Keratinocyte (primary cell): ENCODE measurements at regions not wholly inside any gene's neighbourhood (a gene's known extent, or its start where the extent isn't known, plus 50 kb on each side); places are given as distances from the start of the nearest gene placed in this dataset.
"Not testable (repeated sequence)": the region's sequence is repeated elsewhere in the genome, so short reads cannot be mapped to it uniquely, and the experiment has no call there.

Experiments used
- DNase-seq: peaks from one replicate; pipeline ENCODE4 v3.0.0-alpha.2; 2011; ENCODE audit warnings: low read depth, missing footprints, low spot score
- FAIRE-seq: peaks from 2 replicates; lab custom pipeline; 2011; peaks lifted over from hg19 to GRCh38; lab: Jason Lieb, UNC
- H2AFZ ChIP-seq: 2 replicates; pipeline ENCODE4 v1.6.0; 2012; ENCODE audit warnings: low read length, control low read depth, inconsistent platforms; ENCODE audit not compliant: control insufficient read depth
- H3K27ac ChIP-seq: 2 replicates; pipeline ENCODE4 v1.5.1; 2011; ENCODE audit warnings: low read length; ENCODE audit not compliant: control insufficient read depth, insufficient read depth
- H3K27me3 ChIP-seq: 3 replicates; pipeline ENCODE4 v1.6.0; 2011; ENCODE audit warnings: low read length; ENCODE audit not compliant: control insufficient read depth, insufficient read depth; ENCODE audit errors: extremely low read depth
- H3K36me3 ChIP-seq, 2 experiments: 2 replicates in 1 of 2; 3 replicates in 1 of 2; pipeline ENCODE4 v1.5.1; 2011; ENCODE audit warnings: low read length in 2 of 2, mild to moderate bottlenecking in 1 of 2; ENCODE audit not compliant: control insufficient read depth in 2 of 2, insufficient read depth in 2 of 2; ENCODE audit errors: extremely low read depth in 1 of 2
- H3K4me1 ChIP-seq: 3 replicates; pipeline ENCODE4 v1.5.1; 2011; ENCODE audit warnings: low read length; ENCODE audit not compliant: control insufficient read depth, insufficient read depth; ENCODE audit errors: extremely low read depth
- H3K4me2 ChIP-seq: 3 replicates; pipeline ENCODE4 v1.6.0; 2011; ENCODE audit warnings: low read depth, low read length; ENCODE audit not compliant: control insufficient read depth, insufficient read depth; ENCODE audit errors: extremely low read depth
- H3K4me3 ChIP-seq, 3 experiments: fragments of 200-600 bp in 1 of 3; sonication (generic) in 1 of 3; 2 replicates in 2 of 3; 3 replicates in 1 of 3; pipeline ENCODE4 v1.5.1; 2011 to 2016; ENCODE audit warnings: low read length in 3 of 3, mild to moderate bottlenecking in 3 of 3, control low read depth in 2 of 3, inconsistent platforms in 1 of 3, low read depth in 1 of 3, mixed read lengths in 1 of 3, mixed run types in 1 of 3, moderate library complexity in 1 of 3; ENCODE audit not compliant: control insufficient read depth in 2 of 3, insufficient read depth in 2 of 3; ENCODE audit errors: extremely low read depth in 1 of 3
- H3K79me2 ChIP-seq: 2 replicates; pipeline ENCODE4 v1.6.0; 2012; ENCODE audit warnings: low read length; ENCODE audit not compliant: control insufficient read depth, insufficient read depth
- H3K9ac ChIP-seq: 3 replicates; pipeline ENCODE4 v1.6.0; 2011; ENCODE audit warnings: low read length; ENCODE audit not compliant: control insufficient read depth, insufficient read depth; ENCODE audit errors: extremely low read depth
- H3K9me1 ChIP-seq: 3 replicates; pipeline ENCODE4 v1.6.0; 2011; ENCODE audit warnings: low read length; ENCODE audit not compliant: control insufficient read depth, insufficient read depth; ENCODE audit errors: extremely low read depth
- H3K9me3 ChIP-seq: 2 replicates; pipeline ENCODE4 v1.5.1; 2012; ENCODE audit warnings: low read depth, low read length; ENCODE audit not compliant: control insufficient read depth
- H4K20me1 ChIP-seq: 3 replicates; pipeline ENCODE4 v1.6.0; 2011; ENCODE audit warnings: low read length; ENCODE audit not compliant: control insufficient read depth, insufficient read depth; ENCODE audit errors: extremely low read depth
- EZH2 ChIP-seq: IDR thresholded peaks from one replicate; pipeline ENCODE4 v1.6.1; 2012; ENCODE audit warnings: inconsistent platforms, mild to moderate bottlenecking, low read length, moderate library complexity
- dilution Hi-C: fragments of 300-500 bp; cut with MboI; formaldehyde crosslinking; loops from one replicate; pipeline ENCODE4 v1.7.0; 2020; ENCODE audit warnings: low sequenced_read_pairs; ENCODE audit not compliant: extremely low pct_ligation_motif_present
- TF ChIP-seq, protein P1 (sequence below), 3 experiments: IDR thresholded peaks in 1 of 3; conservative IDR thresholded peaks in 1 of 3; optimal IDR thresholded peaks in 1 of 3; 2 replicates in 2 of 3; 3 replicates in 1 of 3; pipeline versions ENCODE3 to v1.5.1; 2011; ENCODE audit warnings: low read length in 3 of 3, mild to moderate bottlenecking in 3 of 3, moderate library complexity in 2 of 3, control low read depth in 1 of 3, inconsistent platforms in 1 of 3; ENCODE audit not compliant: insufficient read depth in 2 of 3; ENCODE audit errors: extremely low read depth in 1 of 3

DNA sequence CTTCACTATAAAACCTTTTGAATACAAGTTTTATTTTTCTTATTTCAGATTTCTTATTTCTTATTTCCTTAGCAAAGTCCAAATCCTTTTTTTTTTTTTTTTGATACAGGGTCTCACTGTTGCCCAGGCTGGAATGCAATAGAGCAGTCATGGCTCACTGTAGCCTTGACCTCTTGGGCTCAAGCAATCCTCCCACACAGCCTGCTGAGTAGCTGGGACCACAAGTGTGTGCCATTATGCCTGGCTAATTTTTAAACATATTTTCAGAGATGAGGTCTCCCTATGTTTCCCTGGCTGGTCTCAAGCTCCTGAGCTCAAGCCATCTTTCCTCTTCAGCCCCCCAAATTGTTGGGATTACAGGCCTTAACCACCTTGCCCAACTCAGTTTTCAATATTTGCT is 334.3 kb downstream of the DLEU7 start:
- no peak overlapping the region for H2AFZ ChIP-seq
- H3K4me3 ChIP-seq, result no peak overlapping the region
- FAIRE-seq (no peak), DNase-seq (no peak)
- dilution Hi-C loops, result no loop called here
- H4K20me1 ChIP-seq, result no peaks in the 10 kb centered on the region
- H3K27me3 ChIP-seq, result no peaks in the 10 kb centered on the region
- H3K9ac ChIP-seq, result no peak overlapping the region
- no peaks in the 10 kb centered on the region for H3K79me2 ChIP-seq
- TF ChIP-seq, protein P1, sequence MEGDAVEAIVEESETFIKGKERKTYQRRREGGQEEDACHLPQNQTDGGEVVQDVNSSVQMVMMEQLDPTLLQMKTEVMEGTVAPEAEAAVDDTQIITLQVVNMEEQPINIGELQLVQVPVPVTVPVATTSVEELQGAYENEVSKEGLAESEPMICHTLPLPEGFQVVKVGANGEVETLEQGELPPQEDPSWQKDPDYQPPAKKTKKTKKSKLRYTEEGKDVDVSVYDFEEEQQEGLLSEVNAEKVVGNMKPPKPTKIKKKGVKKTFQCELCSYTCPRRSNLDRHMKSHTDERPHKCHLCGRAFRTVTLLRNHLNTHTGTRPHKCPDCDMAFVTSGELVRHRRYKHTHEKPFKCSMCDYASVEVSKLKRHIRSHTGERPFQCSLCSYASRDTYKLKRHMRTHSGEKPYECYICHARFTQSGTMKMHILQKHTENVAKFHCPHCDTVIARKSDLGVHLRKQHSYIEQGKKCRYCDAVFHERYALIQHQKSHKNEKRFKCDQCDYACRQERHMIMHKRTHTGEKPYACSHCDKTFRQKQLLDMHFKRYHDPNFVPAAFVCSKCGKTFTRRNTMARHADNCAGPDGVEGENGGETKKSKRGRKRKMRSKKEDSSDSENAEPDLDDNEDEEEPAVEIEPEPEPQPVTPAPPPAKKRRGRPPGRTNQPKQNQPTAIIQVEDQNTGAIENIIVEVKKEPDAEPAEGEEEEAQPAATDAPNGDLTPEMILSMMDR (optimal IDR thresholded peaks at IDR 0.05 in 1 of 3, IDR thresholded peaks at IDR 0.05 in 1 of 3, conservative IDR thresholded peaks at IDR 0.05 in 1 of 3; ENCODE audit: extremely low read depth in 1 of 3, insufficient read depth in 2 of 3, low read length in 3 of 3), result no peak
- no peak for TF ChIP-seq EZH2
- H3K36me3 ChIP-seq, result no peaks in the 10 kb centered on the region
- no peaks in the 10 kb centered on the region for H3K9me3 ChIP-seq
- no peaks in the 10 kb centered on the region for H3K4me1 ChIP-seq
- no peaks in the 10 kb centered on the region for H3K9me1 ChIP-seq
- H3K27ac ChIP-seq, result no peak overlapping the region
- no peak overlapping the region for H3K4me2 ChIP-seq

GRCh38 chr13:50509771-50510441 is 333.6 kb downstream of the DLEU7 start:
- Histone ChIP-seq H3K9ac (no peak overlapping the region), H2AFZ (no peak overlapping the region), H3K27ac (no peak overlapping the region), H3K9me1 (no peaks in the 10 kb centered on the region), H3K27me3 (no peaks in the 10 kb centered on the region), H3K9me3 (no peaks in the 10 kb centered on the region), H3K4me2 (no peak overlapping the region), H4K20me1 (no peaks in the 10 kb centered on the region), H3K4me1 (no peaks in the 10 kb centered on the region), H3K36me3 (no peaks in the 10 kb centered on the region), H3K4me3 (no peak overlapping the region), H3K79me2 (no peaks in the 10 kb centered on the region)
- dilution Hi-C loops, result no loop called here
- DNase-seq (no peak), FAIRE-seq (no peak)
- TF ChIP-seq EZH2, result no peak
- TF ChIP-seq, protein P1 (optimal IDR thresholded peaks at IDR 0.05 in 1 of 3, IDR thresholded peaks at IDR 0.05 in 1 of 3, conservative IDR thresholded peaks at IDR 0.05 in 1 of 3; ENCODE audit: extremely low read depth in 1 of 3, insufficient read depth in 2 of 3, low read length in 3 of 3), result no peak

DNA sequence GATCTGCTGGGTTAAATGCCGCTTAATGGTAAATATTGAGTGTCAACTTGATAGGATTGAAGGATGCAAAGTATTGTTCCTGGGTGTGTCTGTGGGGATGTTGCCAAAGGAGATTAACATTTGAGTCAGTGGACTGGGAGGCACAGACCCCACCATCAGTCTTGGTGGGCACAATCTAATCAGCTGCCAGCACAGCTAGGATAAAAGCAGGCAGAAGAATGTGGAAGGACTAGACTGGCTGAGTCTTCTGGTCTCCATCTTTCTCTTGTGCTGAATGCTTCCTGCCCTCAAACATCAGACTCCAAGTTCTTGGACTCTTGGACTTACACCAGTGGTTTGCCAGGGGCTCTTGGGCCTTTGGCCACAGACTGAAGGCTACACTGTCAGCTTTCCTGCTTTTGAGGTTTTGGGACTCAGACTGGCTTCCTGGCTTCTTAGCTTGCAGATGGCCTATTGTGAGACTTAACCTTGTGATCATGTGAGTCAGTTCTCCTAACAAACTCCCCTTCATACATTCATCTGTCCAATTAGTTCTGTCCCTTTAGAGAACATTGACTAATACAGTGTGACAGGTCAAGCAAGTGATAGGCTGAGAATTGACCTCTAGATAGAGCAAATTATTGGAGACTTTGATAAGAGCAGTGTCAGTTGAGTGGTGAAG is 332.5 kb downstream of the DLEU7 start:
- FAIRE-seq, H3K27me3 ChIP-seq, H3K4me1 ChIP-seq, H3K9ac ChIP-seq, dilution Hi-C loops, H4K20me1 ChIP-seq, H3K9me1 ChIP-seq, H3K4me2 ChIP-seq, H2AFZ ChIP-seq, H3K27ac ChIP-seq, H3K9me3 ChIP-seq, H3K36me3 ChIP-seq, H3K4me3 ChIP-seq, H3K79me2 ChIP-seq, DNase-seq: not testable (repeated sequence)
